ENCODE measurements at regions not wholly inside any gene's neighbourhood (a gene's known extent, or its start where the extent isn't known, plus 50 kb on each side); places are given as distances from the start of the nearest gene placed in this dataset.
"Not testable (repeated sequence)": the region's sequence is repeated elsewhere in the genome, so short reads cannot be mapped to it uniquely, and the experiment has no call there.

GRCh38 chr2:192498747-192499146 is 304.0 kb upstream of the TMEFF2 start:
- DNase-seq = no peak

GRCh38 chr2:192488158-192488557 is 293.4 kb upstream of the TMEFF2 start:
- DNase-seq = not testable (repeated sequence)

GRCh38 chr2:192487636-192488035 is 292.9 kb upstream of the TMEFF2 start:
- no peak for DNase-seq

GRCh38 chr2:192484903-192485302 is 290.2 kb upstream of the TMEFF2 start:
- no peak for DNase-seq

GRCh38 chr2:192480984-192481383 is 286.3 kb upstream of the TMEFF2 start:
- no peak for DNase-seq

- no peak for DNase-seq
These were observed 278.6 kb upstream of the TMEFF2 start for GRCh38 chr2:192473331-192473730.

GRCh38 chr2:192471982-192472381 is 277.2 kb upstream of the TMEFF2 start:
- DNase-seq = no peak

GRCh38 chr2:192469612-192470011 is 274.9 kb upstream of the TMEFF2 start:
- DNase-seq = no peak

- DNase-seq = no peak
These were observed 273.4 kb upstream of the TMEFF2 start for GRCh38 chr2:192467953-192468660.

- DNase-seq = no peak
These were observed 270.4 kb upstream of the TMEFF2 start for GRCh38 chr2:192465141-192465540.

GRCh38 chr2:192459422-192459821 is 264.7 kb upstream of the TMEFF2 start:
- DNase-seq = no peak

- DNase-seq = no peak
These were observed 254.1 kb upstream of the TMEFF2 start for GRCh38 chr2:192448881-192449280.

- no peak for DNase-seq
These were observed 249.6 kb upstream of the TMEFF2 start for GRCh38 chr2:192444286-192444838.

- DNase-seq = no peak
These were observed 249.1 kb upstream of the TMEFF2 start for GRCh38 chr2:192443831-192444230.

GRCh38 chr2:192438239-192438638 is 243.5 kb upstream of the TMEFF2 start:
- DNase-seq = no peak

- DNase-seq = no peak
These were observed 242.9 kb upstream of the TMEFF2 start for GRCh38 chr2:192437653-192438052.

GRCh38 chr2:192424243-192424642 is 229.5 kb upstream of the TMEFF2 start:
- DNase-seq = no peak

GRCh38 chr2:192419786-192420185 is 225.1 kb upstream of the TMEFF2 start:
- no peak for DNase-seq

- DNase-seq = no peak
These were observed 221.3 kb upstream of the TMEFF2 start for GRCh38 chr2:192416060-192416459.

- no peak for DNase-seq
These were observed 220.1 kb upstream of the TMEFF2 start for GRCh38 chr2:192414794-192415193.

GRCh38 chr2:192413812-192414681 is 219.3 kb upstream of the TMEFF2 start:
- DNase-seq = no peak

GRCh38 chr2:192412866-192413265 is 218.1 kb upstream of the TMEFF2 start:
- DNase-seq = not testable (repeated sequence)

GRCh38 chr2:192412394-192412793 is 217.7 kb upstream of the TMEFF2 start:
- DNase-seq = no peak

- DNase-seq = no peak
These were observed 217.0 kb upstream of the TMEFF2 start for GRCh38 chr2:192411755-192412154.

Measured in fibroblast of skin of back (primary cell).